ENCODE measurements at regions not wholly inside any gene's neighbourhood (a gene's known extent, or its start where the extent isn't known, plus 50 kb on each side); places are given as distances from the start of the nearest gene placed in this dataset.

DNA sequence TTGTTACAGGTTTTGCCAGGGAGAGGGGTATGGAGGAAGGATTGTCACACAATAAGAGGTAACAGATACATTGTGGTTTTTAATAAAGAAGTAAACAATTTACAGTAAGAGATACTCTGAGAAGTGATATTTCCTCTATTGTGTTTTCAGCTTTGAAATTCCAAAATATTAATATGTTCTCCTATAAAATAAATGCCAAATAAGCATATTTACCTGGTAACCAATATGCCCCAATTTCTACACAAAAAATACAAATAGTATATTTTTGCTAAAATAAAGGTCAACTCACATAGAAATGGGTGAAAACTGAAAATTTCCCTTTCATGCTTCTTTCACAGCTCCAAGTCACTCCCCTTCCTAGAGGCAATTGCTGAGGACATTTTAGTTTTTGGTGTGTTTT, 437.4 kb upstream of the UBE2E2 start:
- Mint-ChIP-seq H3K9me3 (ENCODE audit: unreplicated experiment) (peaks cover 8% of the 10 kb centered on the region), H3K27me3 (ENCODE audit: insufficient read depth, unreplicated experiment) (no peaks in the 10 kb centered on the region), H3K36me3 (ENCODE audit: insufficient read depth, unreplicated experiment) (no peaks in the 10 kb centered on the region), H3K4me1 (ENCODE audit: insufficient read depth, unreplicated experiment) (no peaks in the 10 kb centered on the region), H3K4me3 (ENCODE audit: unreplicated experiment) (no peak overlapping the region), H3K27ac (ENCODE audit: low read depth, unreplicated experiment) (no peak overlapping the region)
- intact Hi-C loops (cut with micrococcal nuclease): no loop called here
- no TSS peak for BruUV-seq (replicated peaks)
- no peak for TF ChIP-seq CTCF (IDR thresholded peaks at IDR 0.05; ENCODE audit: unreplicated experiment)
- CTCF ChIA-PET: interaction anchor here (0.6 to 1.1 kb wide), 2 partner anchors 123 to 127 kb away, joined by 3 read pairs; no protein-coding TSS in a partner anchor
- no peak for DNase-seq (ENCODE audit: unreplicated experiment)
- POLR2A ChIA-PET: no interaction called here

DNA sequence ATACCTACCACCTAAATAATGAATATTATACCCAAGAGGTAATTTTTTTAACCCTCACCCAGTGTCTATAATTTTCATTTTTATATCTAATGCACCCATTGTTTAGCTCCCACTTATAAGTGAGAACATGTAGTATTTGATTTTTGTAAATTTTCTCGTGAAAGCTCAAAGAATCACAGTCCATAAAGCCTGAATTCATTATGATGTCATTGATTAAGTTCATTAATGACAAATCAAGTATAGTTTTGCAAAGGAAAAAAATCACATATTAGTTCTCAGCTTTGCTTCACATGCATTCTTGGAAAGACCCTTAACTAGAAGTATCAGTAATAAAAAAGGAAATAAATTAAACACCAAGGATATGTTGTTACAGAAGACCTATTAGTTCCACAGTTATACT, 425.3 kb upstream of the UBE2E2 start:
- intact Hi-C loops (cut with micrococcal nuclease): no loop called here

GRCh38 chr3:22779737-22780136, 423.4 kb upstream of the UBE2E2 start:
- intact Hi-C loops (cut with micrococcal nuclease): no loop called here
- H3K27ac Mint-ChIP-seq (ENCODE audit: low read depth, unreplicated experiment): no peak overlapping the region
- H3K4me3 Mint-ChIP-seq (ENCODE audit: unreplicated experiment): no peak overlapping the region
- POLR2A ChIA-PET: no interaction called here
- H3K36me3 Mint-ChIP-seq (ENCODE audit: insufficient read depth, unreplicated experiment): no peaks in the 10 kb centered on the region
- DNase-seq (ENCODE audit: unreplicated experiment): no peak
- peaks cover 14% of the 10 kb centered on the region for H3K9me3 Mint-ChIP-seq (ENCODE audit: unreplicated experiment)
- no peaks in the 10 kb centered on the region for H3K4me1 Mint-ChIP-seq (ENCODE audit: insufficient read depth, unreplicated experiment)
- H3K27me3 Mint-ChIP-seq (ENCODE audit: insufficient read depth, unreplicated experiment): no peaks in the 10 kb centered on the region
- no peak for TF ChIP-seq CTCF (IDR thresholded peaks at IDR 0.05; ENCODE audit: unreplicated experiment)
- CTCF ChIA-PET: interaction anchor here (0.7 to 1.0 kb wide), 2 partner anchors 20 to 83 kb away, joined by 3 to 4 read pairs; no protein-coding TSS in a partner anchor
- no TSS peak for BruUV-seq (replicated peaks)

More for the DNA sequence above, 425.3 kb upstream of the UBE2E2 start:
- no peaks in the 10 kb centered on the region for H3K4me1 Mint-ChIP-seq (ENCODE audit: insufficient read depth, unreplicated experiment)
- H3K27me3 Mint-ChIP-seq (ENCODE audit: insufficient read depth, unreplicated experiment): no peaks in the 10 kb centered on the region
- no peak for TF ChIP-seq CTCF (IDR thresholded peaks at IDR 0.05; ENCODE audit: unreplicated experiment)
- peaks cover under 1% of the 10 kb centered on the region for H3K9me3 Mint-ChIP-seq (ENCODE audit: unreplicated experiment)
- ChIA-PET CTCF (interaction anchor here (0.6 kb wide), 1 partner anchor 34 kb away, joined by 3 read pairs; no protein-coding TSS in a partner anchor), POLR2A (interaction anchor here (1.7 kb wide), 1 partner anchor 15 kb away, joined by 3 read pairs; no protein-coding TSS in a partner anchor)
- no peak overlapping the region for H3K27ac Mint-ChIP-seq (ENCODE audit: low read depth, unreplicated experiment)
- no peak overlapping the region for H3K4me3 Mint-ChIP-seq (ENCODE audit: unreplicated experiment)
- BruUV-seq (replicated peaks): no TSS peak
- DNase-seq (ENCODE audit: unreplicated experiment): no peak
- H3K36me3 Mint-ChIP-seq (ENCODE audit: insufficient read depth, unreplicated experiment): no peaks in the 10 kb centered on the region

GRCh38 chr3:22792533-22792932, 410.6 kb upstream of the UBE2E2 start:
- Mint-ChIP-seq H3K4me1 (ENCODE audit: insufficient read depth, unreplicated experiment) (no peaks in the 10 kb centered on the region), H3K27ac (ENCODE audit: low read depth, unreplicated experiment) (no peak overlapping the region), H3K4me3 (ENCODE audit: unreplicated experiment) (no peak overlapping the region), H3K36me3 (ENCODE audit: insufficient read depth, unreplicated experiment) (no peaks in the 10 kb centered on the region), H3K9me3 (ENCODE audit: unreplicated experiment) (no peaks in the 10 kb centered on the region), H3K27me3 (ENCODE audit: insufficient read depth, unreplicated experiment) (no peaks in the 10 kb centered on the region)
- POLR2A ChIA-PET: interaction anchor here (0.7 to 1.1 kb wide), 2 partner anchors 15 to 69 kb away, joined by 3 read pairs; no protein-coding TSS in a partner anchor
- DNase-seq (ENCODE audit: unreplicated experiment): no peak
- TF ChIP-seq CTCF (IDR thresholded peaks at IDR 0.05; ENCODE audit: unreplicated experiment): no peak
- intact Hi-C loops (cut with micrococcal nuclease): no loop called here
- no TSS peak for BruUV-seq (replicated peaks)
- CTCF ChIA-PET: interaction anchor here (0.7 kb wide), 1 partner anchor 44 kb away, joined by 4 read pairs; no protein-coding TSS in a partner anchor

All from MCF 10A (cell line).